GM21381 (cell line): ENCODE measurements at regions not wholly inside any gene's neighbourhood (a gene's known extent, or its start where the extent isn't known, plus 50 kb on each side); places are given as distances from the start of the nearest gene placed in this dataset.
"Not testable (repeated sequence)": the region's sequence is repeated elsewhere in the genome, so short reads cannot be mapped to it uniquely, and the experiment has no call there.

Experiments used
- ATAC-seq: cut with Tn5 transposase; IDR thresholded peaks from one replicate; pipeline ENCODE4 v1.9.1; 2021; ENCODE audit warnings: mild to moderate bottlenecking, moderate library complexity; ENCODE audit not compliant: unreplicated experiment

- ATAC-seq, result no peak
These were observed 151.9 kb upstream of the TRIM24 start for GRCh38 chr7:138308136-138308535.

DNA sequence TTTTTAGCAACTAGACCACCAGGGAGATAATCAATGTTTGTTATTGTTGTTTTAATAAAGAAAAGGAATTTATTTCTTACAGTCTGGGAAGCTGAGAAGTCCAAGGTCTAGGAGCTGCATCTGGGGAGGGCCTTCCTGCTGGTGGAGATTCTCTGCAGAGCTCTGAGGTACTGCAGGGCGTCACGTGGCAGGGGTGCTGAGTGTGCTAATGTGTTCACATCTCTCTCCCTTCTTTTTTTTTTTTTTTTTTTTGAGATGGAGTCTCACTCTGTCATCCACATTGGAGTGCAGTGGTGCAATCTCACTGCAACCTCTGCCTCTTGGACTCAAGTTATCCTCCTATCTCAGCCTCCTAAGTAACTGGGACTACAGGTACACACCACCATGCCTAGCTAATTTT is 150.9 kb upstream of the TRIM24 start:
- ATAC-seq, result no peak

GRCh38 chr7:138313829-138314178 is 146.3 kb upstream of the TRIM24 start:
- no peak for ATAC-seq

- ATAC-seq, result peak; percentile 98
These were observed 143.5 kb upstream of the TRIM24 start for GRCh38 chr7:138316421-138317043.

DNA sequence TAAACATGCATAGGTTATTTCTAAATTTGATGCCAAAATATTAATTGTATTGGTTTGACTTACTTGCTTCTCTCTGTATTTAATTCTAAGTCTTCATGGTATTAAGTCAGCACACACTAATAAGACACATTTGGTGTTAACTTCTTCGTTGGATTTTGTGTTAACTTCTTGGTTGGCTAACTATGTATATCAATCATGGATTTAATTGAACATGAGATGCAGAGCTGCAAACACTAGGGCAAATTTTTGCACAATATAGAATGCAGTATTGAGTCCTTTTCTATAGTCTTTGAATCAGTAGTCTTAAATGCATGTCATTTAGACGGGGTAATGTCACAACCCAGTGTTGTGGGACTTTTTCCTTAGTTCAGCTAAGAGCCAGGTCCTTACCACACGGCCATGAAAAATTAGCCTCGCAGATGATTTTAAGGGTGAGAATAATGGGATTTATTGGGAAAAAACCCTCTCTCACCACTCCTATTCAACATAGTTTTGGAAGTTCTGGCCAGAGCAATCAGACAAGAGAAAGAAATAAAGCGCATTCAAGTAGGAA is 142.9 kb upstream of the TRIM24 start:
- ATAC-seq, result no peak

GRCh38 chr7:138324941-138325340 is 135.1 kb upstream of the TRIM24 start:
- ATAC-seq, result no peak

GRCh38 chr7:138325434-138325833 is 134.6 kb upstream of the TRIM24 start:
- no peak for ATAC-seq

DNA sequence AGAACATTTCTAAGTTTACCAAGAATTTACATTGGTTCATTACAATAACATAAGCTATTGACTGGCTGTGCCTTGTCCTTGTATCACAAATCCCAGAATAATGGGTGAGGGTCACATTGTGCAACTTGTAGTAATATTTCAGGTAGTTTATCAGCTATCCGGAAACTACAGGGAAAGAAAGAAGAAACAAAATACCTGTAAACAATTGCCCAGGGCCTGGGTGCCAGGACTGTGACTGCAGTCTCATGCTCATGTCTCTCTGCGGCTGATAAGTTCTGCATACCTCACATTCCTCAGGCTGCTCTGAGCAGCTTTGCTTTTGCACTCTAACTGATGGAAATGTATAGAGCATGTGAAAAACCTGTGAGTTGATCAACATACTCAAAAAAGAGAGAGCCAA is 131.8 kb upstream of the TRIM24 start:
- ATAC-seq, result no peak

- not testable (repeated sequence) for ATAC-seq
These were observed 127.2 kb upstream of the TRIM24 start for GRCh38 chr7:138332850-138333249.

DNA sequence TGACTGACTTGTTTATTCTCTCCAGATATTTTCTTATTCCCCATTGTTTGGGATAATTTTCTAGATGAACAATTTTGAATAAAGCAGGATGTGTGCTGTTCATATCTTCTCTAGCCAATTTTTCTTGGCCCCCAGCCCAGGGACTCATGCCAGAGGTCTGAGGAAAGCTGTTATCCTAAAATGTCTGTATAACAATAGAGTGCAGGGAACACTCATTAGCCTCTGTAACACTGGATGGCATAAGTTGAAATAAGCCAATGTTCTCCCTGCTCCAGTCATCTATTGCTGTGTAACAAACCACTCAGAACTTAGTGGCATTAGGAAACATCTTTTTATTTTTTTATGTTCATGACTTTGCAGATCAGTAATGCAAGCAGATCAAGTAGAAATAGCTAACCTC is 121.7 kb upstream of the TRIM24 start:
- ATAC-seq, result no peak

GRCh38 chr7:138339229-138339628 is 120.8 kb upstream of the TRIM24 start:
- ATAC-seq, result not testable (repeated sequence)

- no peak for ATAC-seq
These were observed 117.1 kb upstream of the TRIM24 start for GRCh38 chr7:138342990-138343389.

- no peak for ATAC-seq
These were observed 114.5 kb upstream of the TRIM24 start for GRCh38 chr7:138345567-138345966.

- no peak for ATAC-seq
These were observed 113.1 kb upstream of the TRIM24 start for GRCh38 chr7:138346975-138347374.

DNA sequence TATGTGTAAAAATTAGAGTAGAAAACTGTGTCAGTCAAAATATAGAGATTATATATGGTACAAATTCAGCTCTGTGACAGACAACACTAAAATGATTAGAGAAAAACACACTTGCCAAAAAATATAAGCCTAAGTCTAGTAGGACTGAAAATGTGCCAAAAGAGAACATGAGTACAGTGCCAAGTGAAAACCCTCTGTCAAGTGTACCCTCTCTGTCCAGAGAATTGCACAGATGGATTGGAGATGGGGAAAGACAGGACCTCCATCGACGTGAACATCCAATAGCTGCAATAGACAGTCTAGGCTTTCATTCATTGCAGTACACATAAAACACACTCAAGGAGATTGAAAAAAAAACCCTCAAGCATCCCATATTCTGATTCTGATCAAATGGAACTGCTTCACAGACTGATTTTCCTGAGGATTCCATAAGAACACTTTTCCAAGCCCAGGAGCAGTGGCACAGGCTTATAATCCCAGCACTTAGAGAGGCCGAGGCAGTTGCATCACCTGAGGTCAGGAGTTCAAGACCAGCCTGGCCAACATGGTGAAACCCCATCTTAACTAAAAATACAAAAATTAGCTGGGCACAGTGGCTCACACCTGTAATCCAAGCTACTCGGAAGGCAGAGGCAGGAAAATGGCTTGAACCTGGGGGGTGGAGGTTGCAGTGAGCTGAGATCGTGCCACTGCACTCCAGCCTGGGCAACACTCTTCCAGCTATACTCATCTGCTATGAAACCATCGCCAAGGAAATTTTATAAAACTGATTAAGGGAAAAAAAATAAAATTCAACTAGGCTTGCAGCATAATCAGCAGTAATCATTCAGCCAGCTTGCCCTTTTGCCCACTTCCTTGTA is 110.0 kb upstream of the TRIM24 start:
- no peak for ATAC-seq

GRCh38 chr7:138350701-138351357 is 109.2 kb upstream of the TRIM24 start:
- ATAC-seq, result no peak

DNA sequence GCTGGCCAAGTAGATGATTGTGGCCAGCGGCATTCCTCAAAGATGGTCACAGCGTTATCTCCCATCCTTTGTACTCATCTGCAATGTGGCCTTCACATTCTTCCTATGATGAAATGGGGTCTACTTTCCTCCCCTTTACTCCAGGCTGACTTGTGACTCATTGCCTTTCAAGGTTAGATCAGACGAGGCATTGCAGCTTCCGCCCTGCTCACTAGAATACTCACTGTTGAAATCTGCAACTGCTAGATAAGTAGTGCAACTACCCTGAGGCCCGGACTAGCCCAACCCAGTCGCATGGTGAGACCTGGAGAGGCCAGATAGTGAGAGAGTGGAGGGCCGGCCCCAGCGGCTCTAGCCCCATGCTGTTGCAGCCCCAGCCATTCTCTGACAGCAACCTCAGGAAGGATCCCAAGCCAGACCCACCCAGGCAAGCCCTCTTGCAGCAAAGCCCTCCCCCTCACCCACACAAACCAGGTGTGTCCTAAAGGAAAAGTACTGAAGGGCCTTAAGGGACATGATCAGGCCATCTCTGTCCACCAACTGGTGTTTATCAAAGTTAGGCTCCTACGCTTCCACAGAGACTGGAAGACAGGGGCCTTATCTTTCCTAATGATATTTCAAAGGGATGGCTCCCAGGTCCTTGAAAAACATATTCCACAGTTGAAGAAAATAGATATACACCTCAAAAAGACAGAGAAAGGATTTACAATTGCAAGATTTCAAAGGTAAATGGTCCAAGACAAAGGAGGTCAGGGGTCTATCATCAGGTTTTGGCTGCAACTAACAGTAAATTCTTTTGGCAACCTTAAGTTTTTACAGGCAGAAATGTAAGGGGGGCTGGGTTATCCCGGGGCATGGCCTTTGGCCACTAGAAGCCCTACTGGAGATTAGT is 107.2 kb upstream of the TRIM24 start:
- ATAC-seq, result no peak

DNA sequence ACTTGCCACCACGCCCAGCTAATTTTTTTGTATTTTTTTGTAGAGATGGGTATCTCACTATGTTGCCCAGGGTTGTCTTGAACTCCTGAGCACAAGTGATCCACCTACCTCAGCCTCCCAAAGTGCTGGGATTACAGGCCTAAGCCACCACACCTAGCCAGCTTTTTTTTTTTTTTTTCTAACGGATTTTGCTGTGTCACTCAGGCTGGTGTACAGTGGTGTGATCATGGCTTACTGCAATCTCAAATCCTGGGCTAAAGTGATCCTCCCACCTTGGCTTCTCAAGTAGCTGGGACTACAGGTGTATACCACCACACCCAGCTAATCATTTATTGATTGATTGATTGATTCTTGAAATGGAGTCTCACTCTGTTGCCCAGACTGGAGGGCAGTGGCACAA is 106.0 kb upstream of the TRIM24 start:
- no peak for ATAC-seq

- ATAC-seq, result no peak
These were observed 104.8 kb upstream of the TRIM24 start for GRCh38 chr7:138355254-138355653.

DNA sequence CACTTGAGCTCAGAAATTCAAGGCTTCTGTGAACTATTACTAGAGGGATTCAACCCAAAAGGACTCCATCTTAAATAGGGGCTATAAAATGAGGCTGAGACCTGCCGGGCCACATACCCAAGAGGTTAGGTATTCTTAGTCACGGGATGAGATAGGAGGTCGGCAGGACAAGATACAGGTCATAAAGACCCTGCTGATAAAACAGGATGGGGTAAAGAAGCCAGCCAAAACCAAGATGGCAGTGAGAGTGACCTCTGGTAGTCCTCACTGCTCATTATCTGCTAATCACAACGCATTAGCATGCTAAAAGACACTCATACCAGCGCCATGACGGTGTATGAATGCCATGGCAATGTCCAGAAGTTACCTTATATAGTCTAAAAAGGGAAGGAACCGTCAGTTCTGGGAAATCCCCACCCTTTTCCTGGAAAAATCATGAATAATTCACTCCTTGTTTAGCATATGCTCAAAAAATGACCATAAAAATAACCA is 101.2 kb upstream of the TRIM24 start:
- ATAC-seq, result no peak
